K562 (cell line): ENCODE measurements at regions not wholly inside any gene's neighbourhood (a gene's known extent, or its start where the extent isn't known, plus 50 kb on each side); places are given as distances from the start of the nearest gene placed in this dataset.

ENCODE experiments used
- ATAC-seq: fragments of 200-7000 bp; cut with Tn5 transposase; 3 replicates; pipeline ENCODE4 v1.9.1; 2020; ENCODE audit warnings: moderate library complexity
- BruUV-seq: library from RNA; stranded (reverse); fragments of 400-500 nt; replicated peaks from 2 replicates; lab custom pipeline; 2021; lab: Mats Ljungman, UMichigan
- CTCF ChIA-PET: fragments of 300-600 bp; formaldehyde crosslinking; extraction: SDS; loops from one replicate; lab custom pipeline; 2021; ENCODE audit warnings: low intra/inter-chr PET ratio; lab: Yijun Ruan, JAX
- POLR2A ChIA-PET: fragments of 300-600, 350-650 bp; sonication (Branson Sonifier 250); formaldehyde crosslinking; extraction: SDS; loops from one replicate; lab custom pipeline; 2021; ENCODE audit warnings: antibody characterized with exemption, inconsistent platforms; lab: Yijun Ruan, JAX
- DNase-seq, 4 experiments: peaks; one replicate each; pipeline versions ENCODE4 v3.0.0 to v3.0.0-alpha.2; 2011 to 2018; ENCODE audit warnings: low spot score in 3 of 4, mixed read lengths in 3 of 4; ENCODE audit errors: extremely low read depth in 1 of 4
- FAIRE-seq: peaks from 2 replicates; lab custom pipeline; 2011; peaks lifted over from hg19 to GRCh38; lab: Jason Lieb, UNC
- H2AFZ ChIP-seq: 2 replicates; pipeline ENCODE4 v1.6.0; 2011; ENCODE audit warnings: low read depth, low read length, control low read depth, inconsistent platforms
- H3K27ac ChIP-seq: fragments of 200-600 bp; 3 replicates; pipeline ENCODE4 v1.8.0; 2011; ENCODE audit warnings: low read depth, mild to moderate bottlenecking, control low read depth, inconsistent platforms, low read length, moderate library complexity, mixed read lengths; ENCODE audit errors: extremely low read depth
- H3K27me3 ChIP-seq, 2 experiments: fragments of 300-600 bp in 1 of 2; 2 replicates in 1 of 2; 3 replicates in 1 of 2; pipeline versions ENCODE4 v1.6.0 to v1.8.0; 2011; ENCODE audit warnings: inconsistent platforms in 2 of 2, low read length in 2 of 2, mild to moderate bottlenecking in 1 of 2, mixed read lengths in 1 of 2, moderate library complexity in 1 of 2; ENCODE audit not compliant: control insufficient read depth in 2 of 2, insufficient read depth in 2 of 2
- H3K36me3 ChIP-seq: fragments of 300-600 bp; 3 replicates; pipeline ENCODE4 v1.8.0; 2011; ENCODE audit warnings: mild to moderate bottlenecking, low read length, inconsistent platforms; ENCODE audit not compliant: control insufficient read depth, insufficient read depth
- H3K4me1 ChIP-seq, 2 experiments: fragments of 200-600 bp in 1 of 2; replicated peaks in 1 of 2; 2 replicates in 1 of 2; 3 replicates in 1 of 2; pipeline versions ENCODE4 v1.5.1 to v1.8.0; 2011; ENCODE audit warnings: inconsistent platforms in 2 of 2, low read length in 2 of 2, mild to moderate bottlenecking in 1 of 2, mixed read lengths in 1 of 2, moderate library complexity in 1 of 2; ENCODE audit not compliant: control insufficient read depth in 2 of 2, insufficient read depth in 2 of 2
- H3K4me2 ChIP-seq: 2 replicates; pipeline ENCODE4 v1.6.1; 2011; ENCODE audit warnings: low read length, control low read depth, inconsistent platforms, mixed read lengths; ENCODE audit not compliant: insufficient read depth
- H3K4me3 ChIP-seq: fragments of 200-600 bp; sonication (generic), shearing (Covaris generic); 2 replicates; pipeline ENCODE4 v1.5.1; 2016; ENCODE audit warnings: control low read depth, inconsistent platforms
- H3K79me2 ChIP-seq: fragments of 200-600 bp; 3 replicates; pipeline ENCODE4 v1.8.0; 2011; ENCODE audit warnings: low read length, inconsistent platforms; ENCODE audit not compliant: control insufficient read depth, insufficient read depth
- H3K9ac ChIP-seq, 2 experiments: 2 replicates each; pipeline versions ENCODE4 v1.6.0 to v1.6.1; 2011; ENCODE audit warnings: low read depth in 2 of 2, low read length in 2 of 2, control low read depth in 1 of 2, inconsistent platforms in 1 of 2, mild to moderate bottlenecking in 1 of 2, mixed read lengths in 1 of 2; ENCODE audit not compliant: insufficient read depth in 1 of 2
- H3K9me1 ChIP-seq: one replicate; pipeline ENCODE4 v1.6.0; 2011; ENCODE audit warnings: inconsistent platforms, mild to moderate bottlenecking, low read length, moderate library complexity; ENCODE audit not compliant: control insufficient read depth, insufficient read depth
- H3K9me3 ChIP-seq: replicated peaks from 2 replicates; pipeline ENCODE4 v1.5.1; 2011; ENCODE audit warnings: low read depth, low read length, inconsistent platforms; ENCODE audit not compliant: control insufficient read depth, insufficient read depth
- H4K20me1 ChIP-seq: replicated peaks from 2 replicates; pipeline ENCODE4 v1.6.1; 2011; ENCODE audit warnings: low read length, inconsistent platforms, mixed read lengths; ENCODE audit not compliant: control insufficient read depth, insufficient read depth
- ATF7 ChIP-seq: fragments of 450-650 bp; IDR thresholded peaks from 2 replicates; pipeline ENCODE4 v1.7.1; 2014; ENCODE audit warnings: mild to moderate bottlenecking, moderate library complexity
- BCLAF1 ChIP-seq, 2 experiments: fragments of 450-650 bp in 1 of 2; IDR thresholded peaks; 2 replicates each; pipeline ENCODE4 v1.6.1; 2011 to 2017; ENCODE audit warnings: low read depth in 2 of 2, antibody characterized with exemption in 1 of 2, borderline replicate concordance in 1 of 2, low read length in 1 of 2, mild to moderate bottlenecking in 1 of 2, mixed read lengths in 1 of 2; ENCODE audit not compliant: control insufficient read depth in 1 of 2
- CEBPB ChIP-seq: fragments of 450-650 bp; IDR thresholded peaks from 2 replicates; pipeline ENCODE4 v1.6.1; 2016; ENCODE audit warnings: missing genetic modification characterization, missing compliant biosample characterization
- CREM ChIP-seq: IDR thresholded peaks from 2 replicates; pipeline ENCODE4 v1.6.1; 2014; ENCODE audit warnings: antibody characterized with exemption, low read depth
- HNRNPH1 ChIP-seq: fragments of 200-400 bp; formaldehyde crosslinking; optimal IDR thresholded peaks from 2 replicates; pipeline ENCODE3; 2017; ENCODE audit warnings: low read depth, mild to moderate bottlenecking, low read length, moderate library complexity
- HOXB6 ChIP-seq: fragments of 250-450 bp; sonication (Bioruptor Pico); IDR thresholded peaks from 2 replicates; pipeline ENCODE4 v1.5.1; 2022; ENCODE audit warnings: mild to moderate bottlenecking, borderline replicate concordance
- JUND ChIP-seq, 2 experiments: IDR thresholded peaks; 2 replicates in 1 of 2; 3 replicates in 1 of 2; pipeline ENCODE4 v1.6.1; 2011; ENCODE audit warnings: borderline replicate concordance in 2 of 2, low read depth in 2 of 2, low read length in 2 of 2, improper control_type of control experiment in 1 of 2, missing biosample characterization in 1 of 2, missing genetic modification characterization in 1 of 2, missing genetic modification reagents in 1 of 2
- PRDM10 ChIP-seq: fragments of 450-650 bp; IDR thresholded peaks from 2 replicates; pipeline ENCODE4 v1.6.1; 2018; ENCODE audit not compliant: partially characterized antibody
- RBM17 ChIP-seq: fragments of 200-400 bp; formaldehyde crosslinking; IDR thresholded peaks from 2 replicates; pipeline ENCODE4 v1.6.1; 2017; ENCODE audit warnings: low read depth, mild to moderate bottlenecking, low read length, borderline replicate concordance
- TBL1XR1 ChIP-seq, 2 experiments: IDR thresholded peaks; 2 replicates each; pipeline ENCODE4 v1.6.1; 2012; ENCODE audit warnings: improper control_type of control experiment in 2 of 2, low read length in 2 of 2, mild to moderate bottlenecking in 1 of 2
- ZFP91 ChIP-seq: sonication (generic); formaldehyde crosslinking; IDR thresholded peaks from 2 replicates; pipeline ENCODE4 v1.8.0; 2022; ENCODE audit warnings: mild to moderate bottlenecking, missing genetic modification reagents
- ZNF143 ChIP-seq: sonication (generic); formaldehyde crosslinking; IDR thresholded peaks from 2 replicates; pipeline ENCODE4 v1.9.0; 2022; ENCODE audit warnings: mild to moderate bottlenecking, missing genetic modification reagents
- WGBS: fragments of 100-300 bp; shearing (Covaris generic); methylation state at CpG from one replicate; pipeline ENCODE4 v1.1.6; 2016; ENCODE audit warnings: low coverage, mixed read lengths; ENCODE audit not compliant: insufficient coverage; ENCODE audit errors: missing lambda C conversion rate; 5-methylcytosine and 5-hydroxymethylcytosine counted together
- in situ Hi-C: fragments of 300-500 bp; cut with MboI; formaldehyde crosslinking; loops from 4 replicates; pipeline ENCODE4 v1.15.0; 2018; ENCODE audit warnings: inconsistent platforms, mixed read lengths
- intact Hi-C: fragments of 100-400 bp; cut with micrococcal nuclease; formaldehyde crosslinking; loops from 2 replicates; pipeline ENCODE4 v1.14.2; 2022

- no peaks in the 10 kb centered on the region for H3K9me3 ChIP-seq
- CTCF ChIA-PET = no interaction called here
- in situ Hi-C loops = no loop called here
- TF ChIP-seq HOXB6 (CRISPR knock-in tag) = no peak
- no peak for TF ChIP-seq RBM17
- TF ChIP-seq TBL1XR1 (IDR thresholded peaks at IDR 0.05; ENCODE audit: low read length in 2 of 2) = no peak
- TF ChIP-seq BCLAF1 (IDR thresholded peaks at IDR 0.05; ENCODE audit: borderline replicate concordance in 1 of 2, control insufficient read depth in 1 of 2, low read depth in 2 of 2, low read length in 1 of 2) = no peak
- no peak for TF ChIP-seq CREM
- TF ChIP-seq ZNF143 (CRISPR knock-in tag) = no peak
- no peak for TF ChIP-seq ZFP91
- TF ChIP-seq PRDM10 = no peak
- TF ChIP-seq HNRNPH1 = no peak
- TF ChIP-seq JUND (IDR thresholded peaks at IDR 0.05; ENCODE audit: borderline replicate concordance, low read depth, low read length) = no peak
- TF ChIP-seq JUND (tag; IDR thresholded peaks at IDR 0.05; ENCODE audit: borderline replicate concordance, low read depth, low read length) = no peak
- no peak for TF ChIP-seq CEBPB
- no peak for TF ChIP-seq ATF7
Measured at GRCh38 chr7:17434841-17435692, 136.6 kb downstream of the AHR start.

More at GRCh38 chr7:17434841-17435692, 136.6 kb downstream of the AHR start:
- no peak overlapping the region for H3K9ac ChIP-seq
- H3K9me1 ChIP-seq = no peaks in the 10 kb centered on the region
- WGBS = 2% methylated on average over 6 of the region's 6 CpGs
- FAIRE-seq = no peak
- H4K20me1 ChIP-seq = no peaks in the 10 kb centered on the region
- H2AFZ ChIP-seq = no peak overlapping the region
- no peak overlapping the region for H3K4me3 ChIP-seq
- no peak overlapping the region for H3K4me2 ChIP-seq
- no peak for ATAC-seq
- no peak overlapping the region for H3K27ac ChIP-seq
- BruUV-seq = no TSS peak
- H3K79me2 ChIP-seq = no peaks in the 10 kb centered on the region
- H3K36me3 ChIP-seq = no peaks in the 10 kb centered on the region
- no peak for DNase-seq
- no peaks in the 10 kb centered on the region for H3K27me3 ChIP-seq
- POLR2A ChIA-PET = no interaction called here
- intact Hi-C loops = no loop called here
- H3K4me1 ChIP-seq = no peaks in the 10 kb centered on the region
